Prostate gland (tissue), 2 donors: ENCODE measurements at regions not wholly inside any gene's neighbourhood (a gene's known extent, or its start where the extent isn't known, plus 50 kb on each side); places are given as distances from the start of the nearest gene placed in this dataset.
"Not testable (repeated sequence)": the region's sequence is repeated elsewhere in the genome, so short reads cannot be mapped to it uniquely, and the experiment has no call there.

Source experiments
- POLR2A ChIP-seq: fragments of 450-650 bp; IDR thresholded peaks from one replicate; pipeline ENCODE4 v1.6.1; 2016; ENCODE audit warnings: antibody characterized with exemption, mild to moderate bottlenecking
- POLR2AphosphoS5 ChIP-seq: sonication (generic); formaldehyde crosslinking; IDR thresholded peaks from one replicate; pipeline ENCODE4 v1.6.1; 2017; ENCODE audit warnings: antibody characterized with exemption
- TF ChIP-seq, protein P1 (sequence below), 4 experiments: fragments of 200-600 bp in 2 of 4; fragments of 450-650 bp in 2 of 4; sonication (generic) in 2 of 4; IDR thresholded peaks; 1 replicate in 3 of 4; 2 replicates in 1 of 4; pipeline ENCODE4 v1.5.1; 2016 to 2019; ENCODE audit warnings: antibody characterized with exemption in 4 of 4, mild to moderate bottlenecking in 2 of 4, moderate library complexity in 2 of 4

DNA sequence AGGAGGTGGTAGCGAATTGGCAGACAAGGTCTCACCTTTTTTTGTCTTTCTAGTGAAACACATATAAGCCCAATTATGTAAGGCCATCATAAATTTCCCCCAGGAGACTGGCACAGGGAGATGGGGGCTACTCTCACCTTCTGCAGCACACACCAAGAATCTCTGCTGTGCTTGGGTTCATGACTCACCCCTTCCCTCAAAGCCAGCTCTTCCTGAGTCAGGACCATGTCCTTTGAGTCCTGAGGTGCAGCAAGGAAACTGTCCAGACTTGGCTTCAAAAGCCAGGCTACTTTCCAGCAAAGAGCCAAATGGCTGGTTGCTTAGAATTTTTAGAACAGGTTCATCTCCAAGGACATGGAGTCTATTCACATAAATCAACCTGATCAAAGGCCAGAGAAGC is 368.7 kb downstream of the BCL2L11 start:
- TF ChIP-seq POLR2AphosphoS5, POLR2A: not testable (repeated sequence)
- TF ChIP-seq, protein P1, sequence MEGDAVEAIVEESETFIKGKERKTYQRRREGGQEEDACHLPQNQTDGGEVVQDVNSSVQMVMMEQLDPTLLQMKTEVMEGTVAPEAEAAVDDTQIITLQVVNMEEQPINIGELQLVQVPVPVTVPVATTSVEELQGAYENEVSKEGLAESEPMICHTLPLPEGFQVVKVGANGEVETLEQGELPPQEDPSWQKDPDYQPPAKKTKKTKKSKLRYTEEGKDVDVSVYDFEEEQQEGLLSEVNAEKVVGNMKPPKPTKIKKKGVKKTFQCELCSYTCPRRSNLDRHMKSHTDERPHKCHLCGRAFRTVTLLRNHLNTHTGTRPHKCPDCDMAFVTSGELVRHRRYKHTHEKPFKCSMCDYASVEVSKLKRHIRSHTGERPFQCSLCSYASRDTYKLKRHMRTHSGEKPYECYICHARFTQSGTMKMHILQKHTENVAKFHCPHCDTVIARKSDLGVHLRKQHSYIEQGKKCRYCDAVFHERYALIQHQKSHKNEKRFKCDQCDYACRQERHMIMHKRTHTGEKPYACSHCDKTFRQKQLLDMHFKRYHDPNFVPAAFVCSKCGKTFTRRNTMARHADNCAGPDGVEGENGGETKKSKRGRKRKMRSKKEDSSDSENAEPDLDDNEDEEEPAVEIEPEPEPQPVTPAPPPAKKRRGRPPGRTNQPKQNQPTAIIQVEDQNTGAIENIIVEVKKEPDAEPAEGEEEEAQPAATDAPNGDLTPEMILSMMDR (IDR thresholded peaks at IDR 0.05), result not testable (repeated sequence)
